ENCODE measurements at regions not wholly inside any gene's neighbourhood (a gene's known extent, or its start where the extent isn't known, plus 50 kb on each side); places are given as distances from the start of the nearest gene placed in this dataset.

GRCh38 chr10:108439397-108439796 is 1274.9 kb upstream of the SORCS1 start:
- Histone ChIP-seq H3K27me3 (ENCODE audit: insufficient read depth, low read depth) (no peaks in the 10 kb centered on the region), H3K27ac (no peak overlapping the region), H3K9ac (no peak overlapping the region), H3K36me3 (ENCODE audit: insufficient read depth) (no peaks in the 10 kb centered on the region), H2AFZ (ENCODE audit: low read depth) (no peak overlapping the region), H3K4me2 (no peak overlapping the region), H3K4me1 (ENCODE audit: low read depth, poor library complexity, severe bottlenecking) (no peaks in the 10 kb centered on the region), H3K79me2 (ENCODE audit: insufficient read depth, low read depth) (no peaks in the 10 kb centered on the region), H4K20me1 (ENCODE audit: insufficient read depth) (no peaks in the 10 kb centered on the region), H3K4me3 (IDR thresholded peaks at IDR 0.05; ENCODE audit: insufficient read depth, low read depth, low read length) (no peak overlapping the region)
- no peak for TF ChIP-seq CTCF (conservative IDR thresholded peaks at IDR 0.05; ENCODE audit: low read depth, low read length)

- Histone ChIP-seq H4K20me1 (ENCODE audit: insufficient read depth) (no peaks in the 10 kb centered on the region), H3K27me3 (ENCODE audit: insufficient read depth, low read depth) (no peaks in the 10 kb centered on the region), H3K4me1 (ENCODE audit: low read depth, poor library complexity, severe bottlenecking) (no peaks in the 10 kb centered on the region), H3K36me3 (ENCODE audit: insufficient read depth) (no peaks in the 10 kb centered on the region), H3K9ac (no peak overlapping the region), H2AFZ (ENCODE audit: low read depth) (no peak overlapping the region), H3K79me2 (ENCODE audit: insufficient read depth, low read depth) (no peaks in the 10 kb centered on the region), H3K4me3 (IDR thresholded peaks at IDR 0.05; ENCODE audit: insufficient read depth, low read depth, low read length) (no peak overlapping the region), H3K4me2 (no peak overlapping the region), H3K27ac (no peak overlapping the region)
- TF ChIP-seq CTCF (conservative IDR thresholded peaks at IDR 0.05; ENCODE audit: low read depth, low read length): no peak
Measured at GRCh38 chr10:108436096-108436495, 1271.6 kb upstream of the SORCS1 start.

GRCh38 chr10:108434559-108435252 is 1270.2 kb upstream of the SORCS1 start:
- no peaks in the 10 kb centered on the region for H3K27me3 ChIP-seq (ENCODE audit: insufficient read depth, low read depth)
- no peak overlapping the region for H3K4me3 ChIP-seq (IDR thresholded peaks at IDR 0.05; ENCODE audit: insufficient read depth, low read depth, low read length)
- H3K27ac ChIP-seq: no peak overlapping the region
- H2AFZ ChIP-seq (ENCODE audit: low read depth): no peak overlapping the region
- no peaks in the 10 kb centered on the region for H4K20me1 ChIP-seq (ENCODE audit: insufficient read depth)
- no peaks in the 10 kb centered on the region for H3K79me2 ChIP-seq (ENCODE audit: insufficient read depth, low read depth)
- no peak for TF ChIP-seq CTCF (conservative IDR thresholded peaks at IDR 0.05; ENCODE audit: low read depth, low read length)
- no peak overlapping the region for H3K9ac ChIP-seq
- no peaks in the 10 kb centered on the region for H3K4me1 ChIP-seq (ENCODE audit: low read depth, poor library complexity, severe bottlenecking)
- H3K36me3 ChIP-seq (ENCODE audit: insufficient read depth): no peaks in the 10 kb centered on the region
- no peak overlapping the region for H3K4me2 ChIP-seq

GRCh38 chr10:108427146-108427545 is 1262.6 kb upstream of the SORCS1 start:
- Histone ChIP-seq H3K4me3 (IDR thresholded peaks at IDR 0.05; ENCODE audit: insufficient read depth, low read depth, low read length) (no peak overlapping the region), H3K27ac (no peak overlapping the region), H3K4me2 (no peak overlapping the region), H2AFZ (ENCODE audit: low read depth) (no peak overlapping the region), H3K4me1 (ENCODE audit: low read depth, poor library complexity, severe bottlenecking) (no peaks in the 10 kb centered on the region), H3K27me3 (ENCODE audit: insufficient read depth, low read depth) (no peaks in the 10 kb centered on the region), H3K79me2 (ENCODE audit: insufficient read depth, low read depth) (no peaks in the 10 kb centered on the region), H3K36me3 (ENCODE audit: insufficient read depth) (no peaks in the 10 kb centered on the region), H3K9ac (no peak overlapping the region), H4K20me1 (ENCODE audit: insufficient read depth) (no peaks in the 10 kb centered on the region)
- no peak for TF ChIP-seq CTCF (conservative IDR thresholded peaks at IDR 0.05; ENCODE audit: low read depth, low read length)

Data from KMS-11 (cell line).